ENCODE measurements at regions not wholly inside any gene's neighbourhood (a gene's known extent, or its start where the extent isn't known, plus 50 kb on each side); places are given as distances from the start of the nearest gene placed in this dataset.
A peak's percentile ranks its signal among the peaks of the same experiment; 100 is the strongest.

DNA sequence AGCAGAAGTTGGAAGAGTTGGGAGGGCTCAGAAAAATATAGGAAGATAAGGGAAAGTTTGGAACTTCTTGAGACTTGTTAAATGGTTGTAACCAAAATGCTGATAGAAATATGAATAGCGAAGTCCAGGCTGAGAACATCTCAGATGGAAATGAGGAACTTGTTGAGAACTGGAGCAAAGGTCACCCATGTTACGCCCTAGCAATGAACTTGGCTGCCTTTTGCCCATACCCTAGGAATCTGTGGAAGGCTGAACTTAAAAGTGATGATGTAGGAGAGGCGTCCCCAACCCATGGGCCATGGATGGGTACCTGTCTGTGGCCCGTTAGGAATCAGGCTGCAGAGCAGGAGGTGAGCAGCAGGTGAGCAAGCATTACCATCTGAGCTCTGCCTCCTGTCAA is 347.8 kb downstream of the ARL4A start:
- no peak for DNase-seq (ENCODE audit: low read depth)

DNA sequence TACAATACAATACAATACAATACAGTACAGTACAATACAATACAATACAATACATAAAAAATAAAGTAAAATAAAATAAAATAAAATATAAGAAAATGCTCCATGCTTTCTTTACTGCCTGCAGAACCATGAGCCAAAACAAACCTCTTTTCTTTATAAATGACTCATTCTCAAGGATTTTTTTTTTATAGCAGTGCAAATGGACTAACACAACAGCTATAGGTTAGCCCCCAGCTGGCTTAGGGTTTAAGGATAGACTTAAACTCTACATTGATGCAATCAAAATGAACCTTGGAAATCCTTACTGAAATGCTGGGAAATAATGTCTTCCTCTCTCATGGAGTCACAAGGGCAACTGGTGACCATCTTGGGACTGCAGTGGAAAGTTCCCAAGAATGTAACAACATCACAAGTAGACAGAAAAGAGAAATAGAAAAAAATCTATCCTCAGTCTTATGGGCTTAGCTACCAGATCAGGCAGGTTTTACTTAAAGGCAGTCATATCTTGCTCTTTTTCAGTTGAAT is 348.9 kb downstream of the ARL4A start:
- peak; percentile 36 for DNase-seq (ENCODE audit: low read depth)

DNA sequence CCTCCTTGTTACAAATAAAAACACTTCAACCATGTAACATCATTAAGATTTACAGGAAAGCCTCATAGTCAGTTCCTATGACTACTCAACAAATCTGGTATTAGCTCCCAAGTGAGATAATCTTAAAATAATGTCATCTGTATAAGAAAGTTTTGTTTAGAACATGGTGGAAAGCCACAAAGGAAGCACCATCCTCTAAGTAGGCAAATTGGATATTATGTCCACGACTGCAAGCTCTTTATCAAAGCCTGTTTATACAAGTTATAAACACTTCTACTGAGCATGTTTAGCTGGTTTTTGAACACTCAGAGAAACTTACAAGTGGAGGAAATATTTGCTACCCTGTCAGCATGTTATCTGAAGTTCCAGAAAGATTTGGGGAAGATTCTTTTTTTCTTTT is 349.8 kb downstream of the ARL4A start:
- DNase-seq (ENCODE audit: low read depth): no peak

DNA sequence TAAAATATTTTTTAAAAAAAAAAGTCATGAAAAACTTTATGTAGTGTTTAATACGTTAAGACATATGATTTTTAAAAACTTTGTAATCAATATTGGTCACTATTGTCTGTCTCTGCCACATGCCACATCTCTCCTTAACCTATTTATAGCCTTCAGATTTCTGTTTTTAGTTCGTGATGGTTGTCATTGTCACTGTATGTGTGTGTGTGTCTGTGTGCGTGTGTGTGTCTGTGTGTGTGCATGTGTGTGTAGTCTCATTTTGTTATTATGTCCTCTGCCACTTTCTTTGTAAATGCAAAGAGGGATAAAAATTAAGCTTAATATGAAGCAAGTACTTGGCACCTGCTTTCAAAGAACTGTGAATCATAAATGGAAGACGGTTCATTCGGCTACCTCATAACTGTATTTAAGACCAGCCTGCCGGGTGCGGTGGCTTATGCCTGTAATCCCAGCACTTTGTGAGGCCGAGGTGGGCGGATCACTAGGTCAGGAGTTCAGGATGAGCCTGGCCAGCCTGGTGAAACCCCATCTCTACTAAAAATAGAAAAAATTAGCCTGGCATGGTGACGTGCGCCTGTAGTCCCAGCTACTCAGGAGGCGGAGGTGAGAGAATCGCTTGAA is 354.0 kb downstream of the ARL4A start:
- DNase-seq (ENCODE audit: low read depth): no peak

DNA sequence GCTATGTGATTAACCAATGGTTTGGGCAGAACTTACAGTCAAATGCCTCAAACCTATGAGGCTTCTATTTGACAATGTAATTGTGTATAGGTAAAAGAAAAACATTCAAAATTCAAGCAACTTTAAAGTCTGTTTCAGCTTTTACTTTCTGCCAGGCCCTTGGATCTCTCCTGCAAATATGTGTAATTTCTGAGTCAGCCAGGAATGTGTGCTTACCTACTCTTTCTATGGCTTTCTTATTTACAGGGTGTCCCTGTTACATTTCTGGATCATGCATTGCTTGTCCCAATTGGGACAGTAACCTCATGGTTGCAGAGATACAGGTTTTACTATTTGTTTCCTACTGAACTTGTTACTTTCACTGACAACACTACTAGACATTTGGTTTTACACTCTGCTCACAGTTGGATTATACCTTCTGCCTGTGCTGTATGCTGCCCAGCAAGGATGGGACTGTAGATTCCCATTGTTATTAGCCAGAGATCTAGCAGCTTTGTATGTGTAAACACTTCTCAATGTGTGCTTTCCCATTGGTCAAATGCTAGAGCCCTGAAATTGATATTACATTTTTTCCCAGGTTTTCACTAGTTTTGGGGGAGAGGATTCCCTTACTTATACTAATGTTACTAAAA is 355.3 kb downstream of the ARL4A start:
- DNase-seq (ENCODE audit: low read depth): peak; percentile 7

DNA sequence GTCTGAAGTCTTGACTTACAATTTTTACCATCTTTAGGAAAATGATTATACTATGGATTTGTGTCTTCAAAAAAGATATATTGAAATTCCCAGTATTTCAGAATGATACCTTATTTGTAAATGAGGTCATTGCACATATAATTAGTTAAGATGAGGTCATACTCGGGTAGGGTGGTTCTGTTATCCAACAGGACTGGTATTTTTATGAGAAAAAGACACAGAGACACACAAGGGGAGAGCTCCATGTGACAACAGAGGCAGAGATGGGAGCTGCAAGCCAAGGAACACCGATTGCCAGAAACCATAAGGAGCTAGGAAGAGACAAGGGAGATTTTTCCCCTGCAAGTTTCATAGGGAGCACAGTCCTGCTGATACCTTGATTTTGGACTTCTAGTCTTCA is 356.9 kb downstream of the ARL4A start:
- DNase-seq (ENCODE audit: low read depth): peak; percentile 10

DNA sequence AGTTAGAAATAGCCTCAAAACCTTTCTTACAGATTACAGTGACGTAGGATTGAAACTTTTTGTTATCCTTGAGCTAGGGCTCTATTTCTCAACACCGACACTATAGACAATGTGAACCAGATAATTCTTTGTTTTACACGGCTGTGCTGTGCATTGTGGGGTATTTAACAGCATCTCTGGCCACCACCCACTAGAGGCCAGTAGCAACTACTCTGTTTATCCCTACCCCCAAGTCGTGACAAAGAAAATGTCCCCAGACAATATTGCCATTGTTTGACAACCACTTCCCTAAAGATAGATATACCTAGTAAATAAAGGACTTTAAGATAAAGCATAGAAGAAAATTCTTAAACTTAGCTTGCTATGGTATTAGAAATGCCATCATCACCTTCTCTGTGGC is 359.6 kb downstream of the ARL4A start:
- no peak for DNase-seq (ENCODE audit: low read depth)

DNA sequence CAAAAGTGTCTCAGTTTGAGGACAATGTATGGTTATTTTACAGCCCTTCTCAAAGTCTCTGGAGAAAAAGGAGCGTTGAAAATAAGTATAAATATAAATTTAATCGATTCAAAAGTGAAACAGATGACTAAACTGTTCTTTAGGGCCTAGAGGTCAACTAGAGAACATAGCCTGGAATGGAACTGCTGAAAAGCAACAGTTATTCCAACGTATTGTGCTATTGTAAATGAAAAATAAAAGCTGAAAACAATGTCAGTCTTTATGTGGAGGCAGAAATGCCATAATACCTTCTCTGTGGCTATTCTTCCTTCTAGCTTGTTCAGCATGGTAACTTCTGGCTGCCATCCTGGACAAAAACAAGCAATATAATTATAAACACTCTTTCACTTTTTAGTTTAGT is 362.5 kb downstream of the ARL4A start:
- DNase-seq (ENCODE audit: low read depth): no peak

DNA sequence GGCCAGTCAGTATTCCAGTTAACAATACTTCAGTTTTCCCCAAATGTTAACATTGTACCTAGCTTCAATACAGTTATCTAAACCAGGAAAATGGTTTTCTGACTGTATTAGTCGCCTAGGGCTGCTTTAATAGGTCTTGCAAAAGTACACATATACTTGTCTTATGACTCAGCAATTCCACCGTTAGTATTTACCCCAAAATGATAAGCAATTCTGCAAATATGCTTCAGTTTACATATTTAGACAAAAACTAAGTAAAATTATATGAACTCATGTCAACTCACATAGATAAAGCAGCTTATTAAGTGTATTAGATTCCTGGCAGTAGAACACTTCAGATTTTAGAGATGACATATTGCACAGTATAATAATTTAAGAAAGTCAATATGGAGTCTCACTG is 363.3 kb downstream of the ARL4A start:
- peak; percentile 61 for DNase-seq (ENCODE audit: low read depth)

DNA sequence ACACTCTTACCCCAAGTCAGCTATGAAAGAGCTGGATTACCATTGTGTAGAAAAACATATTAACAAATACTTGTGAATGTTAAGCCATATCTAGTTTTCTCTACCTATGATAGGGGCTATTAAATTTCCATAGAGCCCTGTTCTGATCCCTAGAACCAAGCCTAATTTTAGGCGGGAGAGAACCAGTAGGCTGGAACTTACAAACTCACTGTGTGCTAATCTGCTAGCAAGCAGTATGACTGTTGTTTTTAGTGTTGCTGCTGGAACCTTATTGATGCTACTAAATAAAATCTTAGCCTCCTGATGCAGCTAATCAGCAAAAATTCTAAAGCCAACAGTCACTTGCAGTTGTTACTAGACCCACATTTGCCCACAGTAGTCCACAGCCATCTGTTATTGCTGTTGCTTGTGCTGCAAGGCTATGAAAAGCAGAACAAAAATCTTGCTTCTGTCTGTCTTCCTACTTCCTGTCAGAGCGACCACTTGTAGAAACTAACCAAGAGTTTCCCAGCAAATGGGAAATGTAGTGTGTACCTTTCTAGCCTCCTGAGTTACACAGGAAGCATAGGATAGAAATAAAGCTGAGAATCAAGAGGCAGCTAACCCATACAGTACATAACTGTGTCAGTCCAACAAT is 368.4 kb downstream of the ARL4A start:
- DNase-seq (ENCODE audit: low read depth): no peak

DNA sequence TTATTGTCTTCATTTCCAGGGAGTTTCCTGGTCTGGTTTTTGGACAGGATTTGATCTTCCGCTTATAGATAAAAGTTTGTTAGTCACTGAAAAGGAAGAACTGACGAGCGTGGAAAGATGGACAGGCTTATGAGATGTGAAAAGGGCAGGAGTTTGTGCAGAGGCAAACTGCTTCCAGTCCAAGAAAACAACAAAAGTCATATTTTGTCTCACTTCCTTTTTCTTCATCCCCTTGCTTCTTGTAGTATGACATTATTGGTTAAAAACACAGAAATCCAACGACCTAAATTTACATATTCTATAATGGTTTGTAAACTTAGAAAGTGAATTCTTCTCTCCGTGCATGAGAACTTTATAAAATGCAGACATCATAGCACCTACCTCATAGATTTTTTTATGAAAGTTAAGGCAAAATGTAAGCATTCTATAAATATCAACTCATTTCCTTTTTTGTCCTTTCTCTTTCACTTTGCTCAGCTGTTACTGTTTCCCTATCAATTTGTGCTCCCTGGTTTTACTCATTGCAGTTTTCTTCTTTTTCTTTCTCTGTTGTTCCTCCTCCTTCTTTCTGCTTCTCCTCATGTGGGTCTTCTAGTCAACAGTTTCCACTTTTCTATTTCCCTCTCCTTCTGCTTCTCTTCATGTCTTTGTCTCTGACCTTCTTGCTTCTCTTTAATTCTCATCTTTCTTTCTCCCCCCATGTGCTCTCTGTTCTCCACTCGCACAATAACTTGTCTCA is 370.2 kb downstream of the ARL4A start:
- no peak for DNase-seq (ENCODE audit: low read depth)

DNA sequence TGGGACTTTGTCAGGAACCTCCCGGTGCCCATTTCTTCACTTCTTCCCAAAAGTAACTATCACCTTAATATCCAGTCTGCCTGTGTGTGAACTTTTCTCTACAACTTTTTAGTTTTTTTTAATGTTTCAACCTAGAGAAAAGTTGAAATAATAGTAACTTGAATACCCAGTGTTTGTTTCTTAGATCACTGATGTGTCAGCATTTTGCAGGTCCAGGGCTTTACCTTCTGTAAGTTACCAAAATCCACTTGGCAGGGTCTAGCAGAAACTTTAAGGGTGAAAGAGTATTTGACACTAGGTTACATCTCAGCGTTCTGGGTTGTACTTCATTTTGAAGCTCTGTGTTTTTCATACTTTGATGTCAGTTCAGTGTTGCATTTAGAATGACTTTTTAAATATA is 372.7 kb downstream of the ARL4A start:
- DNase-seq (ENCODE audit: low read depth): no peak

DNA sequence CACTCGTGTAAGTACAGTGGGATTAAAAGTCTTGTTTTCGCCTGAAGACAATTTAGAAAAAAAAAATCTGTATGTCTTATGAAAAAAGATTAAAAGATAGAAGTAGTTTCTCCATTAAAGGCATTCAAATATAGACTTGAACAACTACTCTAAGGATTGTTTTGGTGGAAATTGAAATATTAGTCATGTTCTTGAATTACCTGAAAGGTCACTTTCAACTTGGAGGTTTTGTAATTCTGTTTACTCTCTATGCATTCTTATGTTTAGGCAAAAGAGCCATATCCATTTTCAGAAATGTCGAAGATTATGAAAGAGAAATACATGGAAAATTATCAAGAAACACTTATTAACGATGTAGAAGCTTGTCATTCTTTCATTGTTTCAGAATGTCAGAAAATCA is 373.7 kb downstream of the ARL4A start:
- DNase-seq (ENCODE audit: low read depth): no peak

DNA sequence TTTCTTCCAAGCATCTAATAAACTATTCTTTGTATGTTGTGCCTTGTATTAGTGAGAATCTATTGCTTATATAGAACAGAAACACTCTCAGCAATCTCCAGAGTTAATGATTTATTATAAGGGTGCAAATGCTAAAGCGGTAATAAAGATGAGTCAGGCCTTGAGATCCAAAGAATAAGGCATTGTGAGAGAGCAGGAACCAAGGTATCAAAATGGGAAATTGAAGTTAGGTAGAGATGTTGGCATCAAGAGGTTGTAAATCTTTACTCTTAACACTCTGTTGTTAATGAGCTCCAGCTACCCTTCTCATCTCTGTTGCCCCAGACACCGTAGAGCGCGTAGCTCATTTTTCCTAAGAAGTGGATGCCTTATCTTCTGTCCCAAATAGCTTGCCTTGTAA is 375.2 kb downstream of the ARL4A start:
- no peak for DNase-seq (ENCODE audit: low read depth)

DNA sequence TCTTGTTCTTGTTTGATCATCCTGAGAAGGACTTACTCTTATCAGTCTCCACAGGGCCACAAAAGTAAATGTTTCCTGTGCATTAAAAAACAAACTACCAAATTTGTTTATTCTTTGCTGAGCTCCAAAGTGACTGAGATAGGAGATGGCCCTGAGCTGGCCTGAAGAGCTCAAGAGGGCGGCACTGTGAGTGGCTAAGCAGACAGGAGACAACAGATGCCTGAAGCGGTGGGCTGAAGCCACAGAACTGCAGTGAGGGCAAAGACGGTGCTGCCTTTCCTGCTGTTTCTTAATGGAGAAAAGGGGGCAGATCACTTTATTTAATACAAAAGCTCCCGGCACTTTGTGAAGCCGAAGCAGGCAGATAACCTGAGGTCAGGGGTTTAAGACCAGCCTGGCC is 379.6 kb downstream of the ARL4A start:
- DNase-seq (ENCODE audit: low read depth): no peak

DNA sequence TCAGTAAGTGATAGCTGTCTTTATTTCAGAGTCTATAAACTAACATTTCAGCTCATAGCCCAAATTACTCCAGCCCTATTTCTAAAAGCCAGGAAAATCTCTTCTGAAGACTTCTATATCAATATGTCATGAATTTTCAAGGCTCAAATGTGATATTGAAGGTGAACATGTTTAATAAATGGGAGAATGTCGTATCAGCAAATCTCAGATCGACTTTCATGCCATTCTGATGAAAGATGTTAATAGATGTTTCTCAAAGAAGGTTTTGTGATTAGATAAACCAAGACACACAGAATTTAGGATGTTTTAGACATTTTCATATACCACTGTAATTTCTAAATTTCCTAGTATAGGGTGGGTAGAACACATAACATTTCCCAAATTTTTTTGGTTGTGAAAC is 380.6 kb downstream of the ARL4A start:
- DNase-seq (ENCODE audit: low read depth): no peak

DNA sequence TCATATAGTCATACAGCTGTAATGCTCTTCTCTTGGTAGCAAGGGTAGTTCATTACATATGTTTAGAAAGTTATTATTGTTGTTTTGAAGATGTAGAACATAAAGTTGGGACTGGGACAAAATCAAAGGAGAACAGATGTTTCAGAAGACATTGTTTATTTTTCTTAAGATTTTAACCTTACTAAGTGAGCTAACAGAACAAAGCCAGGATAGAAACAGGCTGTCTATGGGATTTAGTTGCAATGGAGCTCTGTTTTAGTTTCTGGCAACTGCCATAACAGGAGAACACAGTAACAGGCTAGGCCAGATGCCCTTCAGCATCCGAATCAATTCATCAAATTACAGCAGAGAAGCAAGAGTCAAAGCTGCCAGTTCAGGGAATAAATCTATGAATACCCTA is 382.4 kb downstream of the ARL4A start:
- no peak for DNase-seq (ENCODE audit: low read depth)

DNA sequence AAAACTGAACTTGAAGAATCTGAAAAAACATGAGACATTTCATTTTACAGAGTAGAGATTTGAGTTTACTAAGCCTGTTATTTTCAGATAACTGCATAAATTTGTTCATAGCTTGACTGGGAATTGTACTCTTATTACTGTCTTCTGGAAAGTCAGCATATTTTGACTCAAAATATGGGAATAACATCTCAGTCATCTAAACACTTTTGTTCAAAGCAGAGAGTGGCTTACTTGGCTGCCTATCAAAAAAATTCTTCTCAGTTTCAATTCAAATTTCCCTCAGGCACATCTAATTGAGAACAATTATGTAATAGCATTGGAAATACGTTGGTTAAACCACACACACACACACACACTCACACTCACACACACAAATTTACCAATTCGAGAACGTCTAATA is 384.6 kb downstream of the ARL4A start:
- no peak for DNase-seq (ENCODE audit: low read depth)

DNA sequence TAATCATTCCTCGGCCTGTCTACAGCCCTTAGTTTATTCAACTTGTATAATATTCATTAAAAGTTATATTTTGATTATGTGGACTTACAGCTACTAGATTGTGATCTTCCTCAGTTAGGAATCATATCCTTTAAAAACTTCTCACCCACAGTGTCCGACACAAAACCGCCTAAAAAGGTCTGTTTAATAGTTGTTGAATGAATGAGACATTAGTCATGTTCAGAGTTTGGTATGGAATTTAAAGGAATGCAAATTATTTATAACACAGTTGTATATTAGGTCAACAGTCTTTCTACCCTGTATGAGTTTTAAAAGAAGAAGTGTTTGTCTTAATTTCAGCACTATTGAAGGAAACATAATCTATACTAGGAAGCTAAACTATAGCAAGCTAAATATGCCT is 390.0 kb downstream of the ARL4A start:
- DNase-seq (ENCODE audit: low read depth): peak; percentile 56

DNA sequence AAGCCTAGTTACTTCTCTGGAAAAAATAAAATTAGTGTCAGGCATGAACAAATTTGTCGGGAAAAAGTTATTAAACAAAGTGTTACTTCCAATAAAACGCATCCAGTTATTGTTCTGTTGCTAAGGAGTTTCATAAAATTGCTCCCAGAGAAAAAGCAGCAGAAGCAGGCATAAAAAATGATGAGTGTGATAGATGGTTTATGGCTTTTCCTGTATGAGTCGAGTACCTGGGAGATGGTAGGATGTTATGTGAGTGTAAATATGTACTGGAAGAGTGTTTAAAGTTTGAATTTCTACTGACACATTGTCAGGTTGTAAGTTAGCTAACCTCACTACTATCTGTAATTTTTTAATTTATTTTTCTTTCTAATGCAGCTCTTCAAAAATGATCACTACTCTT is 390.7 kb downstream of the ARL4A start:
- no peak for DNase-seq (ENCODE audit: low read depth)

DNA sequence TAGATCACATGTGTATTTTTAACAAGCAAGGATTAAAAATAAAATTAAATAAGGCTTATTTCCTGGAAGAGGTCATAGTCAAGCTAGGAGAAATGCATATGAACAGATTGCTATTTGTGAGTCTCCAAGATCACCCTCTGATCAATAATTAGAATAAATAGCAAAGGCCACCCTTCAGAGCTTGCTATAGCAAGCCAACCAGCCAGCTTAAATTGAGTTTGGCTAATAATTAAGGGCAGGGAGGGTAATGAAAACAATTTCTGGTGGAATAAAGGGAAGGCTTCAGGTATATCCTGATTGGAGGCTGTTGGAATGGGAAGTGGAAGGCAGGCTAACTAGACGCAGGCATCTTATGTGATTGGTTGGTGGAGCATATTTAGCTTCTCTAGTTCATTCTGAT is 403.5 kb downstream of the ARL4A start:
- no peak for DNase-seq (ENCODE audit: low read depth)

DNA sequence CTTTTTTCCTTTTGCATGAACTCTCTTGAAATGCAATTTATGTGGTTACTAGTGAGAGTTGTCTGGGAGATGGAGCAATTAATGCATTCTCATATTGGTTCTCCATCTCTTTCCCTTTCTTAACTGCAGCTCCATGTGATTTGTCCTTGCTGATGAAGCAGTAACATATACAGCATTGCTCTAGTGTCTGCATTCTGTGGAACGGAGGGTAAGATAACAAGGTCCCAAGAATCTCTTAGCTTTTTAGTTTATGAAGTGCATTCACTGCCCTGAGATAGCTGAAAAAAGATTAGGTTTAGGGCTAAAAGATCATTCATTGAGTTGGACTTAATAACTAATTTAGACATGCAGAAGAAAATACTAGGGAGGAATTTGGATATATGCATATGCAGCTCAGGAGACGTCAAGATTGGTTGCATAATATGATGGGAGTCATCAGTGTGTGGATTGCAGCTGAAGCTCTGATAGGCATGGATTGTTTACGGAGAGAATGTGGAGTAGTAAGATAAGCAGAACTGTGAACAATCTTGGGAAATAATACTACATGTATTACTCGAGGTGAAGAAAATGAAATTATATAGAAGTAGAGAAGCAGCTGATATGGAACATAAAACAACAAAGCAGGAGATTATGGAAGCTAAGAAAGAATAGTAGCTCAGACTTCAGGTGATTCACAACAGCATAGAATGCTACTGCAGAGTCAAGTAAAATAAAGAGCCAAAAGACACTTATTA is 404.7 kb downstream of the ARL4A start:
- DNase-seq (ENCODE audit: low read depth): no peak

DNA sequence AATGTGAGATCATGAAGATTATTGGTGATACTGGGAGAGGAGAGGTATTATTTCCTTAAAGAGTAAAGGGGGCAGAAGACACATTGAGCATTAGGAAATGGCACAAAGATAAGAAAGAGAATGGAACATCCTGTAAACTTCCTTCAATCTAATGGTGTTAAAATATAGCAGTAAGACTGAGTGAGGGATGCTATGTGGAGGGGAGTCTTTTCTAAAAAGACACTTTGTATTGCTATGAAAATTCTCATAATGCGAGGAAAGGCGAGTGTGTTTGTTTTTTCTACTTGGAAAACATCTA is 405.2 kb downstream of the ARL4A start:
- DNase-seq (ENCODE audit: low read depth): no peak
